ENCODE measurements at regions not wholly inside any gene's neighbourhood (a gene's known extent, or its start where the extent isn't known, plus 50 kb on each side); places are given as distances from the start of the nearest gene placed in this dataset.

DNA sequence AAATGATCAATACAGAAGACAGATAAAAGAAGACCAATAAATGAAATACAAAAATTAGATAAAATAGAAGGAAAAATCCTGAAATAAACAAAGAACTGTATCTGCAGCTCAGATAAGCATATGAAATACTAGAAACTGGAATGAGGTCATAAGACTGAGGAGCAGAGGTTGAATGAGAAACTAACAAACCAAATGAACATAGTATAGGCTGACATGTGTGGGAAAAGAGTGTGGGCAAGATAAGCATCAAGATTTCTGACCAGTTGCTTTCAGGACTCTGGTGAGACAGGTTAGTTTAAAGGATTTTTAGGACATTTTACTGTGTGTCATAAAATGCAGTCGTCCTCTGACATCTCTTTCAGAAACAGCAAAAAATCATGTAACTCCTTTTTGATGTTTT is 2073.2 kb upstream of the TENM3 start:
- DNase-seq (no peak), ATAC-seq (no peak)
- no peaks in the 10 kb centered on the region for H3K27me3 ChIP-seq
- H3K36me3 ChIP-seq (replicated peaks in 1 of 2; ENCODE audit: insufficient read depth in 1 of 2, low read depth in 2 of 2): no peaks in the 10 kb centered on the region
- no peak for TF ChIP-seq POLR2A (IDR thresholded peaks at IDR 0.05)
- TF ChIP-seq, protein P1, sequence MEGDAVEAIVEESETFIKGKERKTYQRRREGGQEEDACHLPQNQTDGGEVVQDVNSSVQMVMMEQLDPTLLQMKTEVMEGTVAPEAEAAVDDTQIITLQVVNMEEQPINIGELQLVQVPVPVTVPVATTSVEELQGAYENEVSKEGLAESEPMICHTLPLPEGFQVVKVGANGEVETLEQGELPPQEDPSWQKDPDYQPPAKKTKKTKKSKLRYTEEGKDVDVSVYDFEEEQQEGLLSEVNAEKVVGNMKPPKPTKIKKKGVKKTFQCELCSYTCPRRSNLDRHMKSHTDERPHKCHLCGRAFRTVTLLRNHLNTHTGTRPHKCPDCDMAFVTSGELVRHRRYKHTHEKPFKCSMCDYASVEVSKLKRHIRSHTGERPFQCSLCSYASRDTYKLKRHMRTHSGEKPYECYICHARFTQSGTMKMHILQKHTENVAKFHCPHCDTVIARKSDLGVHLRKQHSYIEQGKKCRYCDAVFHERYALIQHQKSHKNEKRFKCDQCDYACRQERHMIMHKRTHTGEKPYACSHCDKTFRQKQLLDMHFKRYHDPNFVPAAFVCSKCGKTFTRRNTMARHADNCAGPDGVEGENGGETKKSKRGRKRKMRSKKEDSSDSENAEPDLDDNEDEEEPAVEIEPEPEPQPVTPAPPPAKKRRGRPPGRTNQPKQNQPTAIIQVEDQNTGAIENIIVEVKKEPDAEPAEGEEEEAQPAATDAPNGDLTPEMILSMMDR (IDR thresholded peaks at IDR 0.05): no peak
- no peaks in the 10 kb centered on the region for H3K4me1 ChIP-seq
- 57 to 58% methylated on average over 1 of the region's 1 CpG for WGBS, 2 donors
- no peak overlapping the region for H3K27ac ChIP-seq
- intact Hi-C loops (cut with DNase I): no loop called here
- H3K9me3 ChIP-seq: no peaks in the 10 kb centered on the region
- H3K4me3 ChIP-seq: no peak overlapping the region

DNA sequence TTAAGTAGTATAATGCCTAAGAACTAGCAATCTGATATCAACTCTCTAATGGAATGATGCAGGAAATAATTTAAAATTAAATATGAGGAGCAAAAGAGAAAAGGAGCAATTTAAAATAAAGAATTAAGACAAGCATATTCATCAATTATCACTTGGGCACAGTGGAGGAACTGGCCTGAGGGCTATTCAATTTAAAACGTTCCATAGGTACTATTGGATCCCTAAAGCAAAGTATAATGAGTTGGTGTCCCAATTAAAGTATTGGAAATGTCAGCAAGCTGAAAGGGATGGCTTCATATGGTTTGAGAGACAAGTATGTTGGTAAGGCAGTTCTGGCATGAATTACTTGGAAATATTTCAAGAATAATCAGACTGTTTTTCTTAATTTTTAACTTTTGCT is 2064.1 kb upstream of the TENM3 start:
- Histone ChIP-seq H3K27me3 (no peaks in the 10 kb centered on the region), H3K27ac (no peak overlapping the region), H3K4me3 (no peak overlapping the region), H3K9me3 (no peaks in the 10 kb centered on the region), H3K4me1 (no peaks in the 10 kb centered on the region), H3K36me3 (replicated peaks in 1 of 2; ENCODE audit: insufficient read depth in 1 of 2, low read depth in 2 of 2) (no peaks in the 10 kb centered on the region)
- DNase-seq (no peak), ATAC-seq (no peak)
- TF ChIP-seq POLR2A (IDR thresholded peaks at IDR 0.05): no peak
- TF ChIP-seq, protein P1 (IDR thresholded peaks at IDR 0.05): no peak
- intact Hi-C loops (cut with DNase I): no loop called here
- 35 to 42% methylated on average over 1 of the region's 1 CpG for WGBS, 2 donors

- intact Hi-C loops (cut with DNase I): no loop called here
- no peak overlapping the region for H3K4me3 ChIP-seq
Measured at GRCh38 chr4:180189666-180190065, 2053.5 kb upstream of the TENM3 start.

GRCh38 chr4:180190382-180190781 is 2052.8 kb upstream of the TENM3 start:
- intact Hi-C loops (cut with DNase I): no loop called here
- H3K27me3 ChIP-seq: no peaks in the 10 kb centered on the region
- DNase-seq: no peak
- TF ChIP-seq, protein P1 (IDR thresholded peaks at IDR 0.05): no peak
- no peak for TF ChIP-seq POLR2A (IDR thresholded peaks at IDR 0.05)
- no peak for ATAC-seq
- no peaks in the 10 kb centered on the region for H3K9me3 ChIP-seq
- no peaks in the 10 kb centered on the region for H3K36me3 ChIP-seq (replicated peaks in 1 of 2; ENCODE audit: insufficient read depth in 1 of 2, low read depth in 2 of 2)
- H3K27ac ChIP-seq: no peak overlapping the region
- H3K4me1 ChIP-seq: no peaks in the 10 kb centered on the region
- no peak overlapping the region for H3K4me3 ChIP-seq
- WGBS, 2 donors: 11 to 17% methylated on average over 2 of the region's 2 CpGs

More at GRCh38 chr4:180189666-180190065, 2053.5 kb upstream of the TENM3 start:
- Histone ChIP-seq H3K27me3 (no peaks in the 10 kb centered on the region), H3K9me3 (no peaks in the 10 kb centered on the region), H3K36me3 (replicated peaks in 1 of 2; ENCODE audit: insufficient read depth in 1 of 2, low read depth in 2 of 2) (no peaks in the 10 kb centered on the region), H3K4me1 (no peaks in the 10 kb centered on the region), H3K27ac (no peak overlapping the region)
- 9 to 11% methylated on average over 1 of the region's 1 CpG for WGBS, 2 donors
- TF ChIP-seq POLR2A (IDR thresholded peaks at IDR 0.05): no peak
- DNase-seq (no peak), ATAC-seq (no peak)

GRCh38 chr4:180197471-180197870 is 2045.7 kb upstream of the TENM3 start:
- Histone ChIP-seq H3K27me3 (no peaks in the 10 kb centered on the region), H3K4me3 (no peak overlapping the region), H3K4me1 (no peaks in the 10 kb centered on the region), H3K27ac (no peak overlapping the region), H3K36me3 (replicated peaks in 1 of 2; ENCODE audit: insufficient read depth in 1 of 2, low read depth in 2 of 2) (no peaks in the 10 kb centered on the region), H3K9me3 (no peaks in the 10 kb centered on the region)
- intact Hi-C loops (cut with DNase I): no loop called here
- TF ChIP-seq, protein P1 (IDR thresholded peaks at IDR 0.05): no peak
- no peak for TF ChIP-seq POLR2A (IDR thresholded peaks at IDR 0.05)
- DNase-seq: no peak
- ATAC-seq: no peak
- 23 to 25% methylated on average over 6 of the region's 6 CpGs for WGBS, 2 donors
